Heart right ventricle (tissue), 16 donors: ENCODE measurements at regions not wholly inside any gene's neighbourhood (a gene's known extent, or its start where the extent isn't known, plus 50 kb on each side); places are given as distances from the start of the nearest gene placed in this dataset.

ENCODE experiments used
- ATAC-seq, 8 donors: fragments of 200-7000 bp; cut with Tn5 transposase; one replicate each; pipeline ENCODE4 v1.9.1; 2020; ENCODE audit warnings: mild to moderate bottlenecking in 8 of 8, moderate library complexity in 8 of 8, moderate number of reproducible peaks in 1 of 8
- DNase-seq, 2 donors: peaks; one replicate each; pipeline ENCODE4 v3.0.0-alpha.2; 2020
- H3K27ac ChIP-seq, 10 donors: fragments of 200-600 bp; sonication (generic) in 2 of 10; one replicate each; pipeline versions ENCODE4 v1.5.0 to v1.8.0; 2020 to 2022; ENCODE audit warnings: mild to moderate bottlenecking in 3 of 10
- H3K27me3 ChIP-seq, 7 donors: fragments of 200-600 bp; one replicate each; pipeline ENCODE4 v1.8.0; 2021 to 2022; ENCODE audit warnings: mild to moderate bottlenecking in 2 of 7
- H3K36me3 ChIP-seq, 9 donors: fragments of 200-600 bp; sonication (generic) in 1 of 9; one replicate each; pipeline versions ENCODE4 v1.5.0 to v1.8.0; 2020 to 2022; ENCODE audit warnings: mild to moderate bottlenecking in 2 of 9
- H3K4me1 ChIP-seq, 9 donors: fragments of 200-600 bp; sonication (generic) in 1 of 9; one replicate each; pipeline versions ENCODE4 v1.5.0 to v1.8.0; 2020 to 2022; ENCODE audit warnings: mild to moderate bottlenecking in 4 of 9
- H3K4me3 ChIP-seq, 10 donors: fragments of 200-600 bp; sonication (generic) in 2 of 10; one replicate each; pipeline versions ENCODE4 v1.5.0 to v1.8.0; 2020 to 2022; ENCODE audit warnings: mild to moderate bottlenecking in 7 of 10, moderate library complexity in 2 of 10
- H3K9me3 ChIP-seq, 11 donors: fragments of 200-600 bp in 10 of 11; sonication (generic) in 2 of 11; one replicate each; pipeline versions ENCODE4 v1.5.0 to v1.8.0; 2013 to 2022; ENCODE audit warnings: mild to moderate bottlenecking in 2 of 11, control low read depth in 1 of 11, moderate library complexity in 1 of 11
- WGBS, 2 donors: extraction: QIAGEN DNeasy Blood & Tissue Kit; methylation state at CpG; one replicate each; pipeline ENCODE4 v1.1.7; 2013; ENCODE audit warnings: inconsistent platforms in 1 of 2; 5-methylcytosine and 5-hydroxymethylcytosine counted together
- intact Hi-C, 10 donors: fragments of 100-400 bp; cut with DNase I; formaldehyde crosslinking; loops; one replicate each; pipeline versions ENCODE4 v1.11.1 to v1.14.2; 2022
- TF ChIP-seq, protein P1 (sequence below), 9 donors: fragments of 200-600 bp; sonication (generic) in 2 of 9; IDR thresholded peaks; one replicate each; pipeline versions ENCODE4 v1.5.0 to v1.8.0; 2021 to 2022; ENCODE audit warnings: antibody characterized with exemption in 9 of 9, mild to moderate bottlenecking in 5 of 9, moderate library complexity in 1 of 9
- donor health status: Arrhythmogenic right ventricular cardiomyopathy.
- donor health status: ischemic (EF 13 %, LVEDD 7.1; RV severe dilation, severe dysfunction).
- donor health status: healthy with polysubstance abuse.
- donor health status: DM: no; HTN: yes; CAD: no.
- donor health status: DM: no; HTN: no; CAD: no.
- donor health status: ischemic (EF 25% LVEDD 6.9; RV normal size, moderate dysfunction).
- donor health status: ischemic (EF 25% LVEDD 5.7; RV mildly dilated, moderate dysfunction).
- donor health status: healthy.
- donor health status: DM: yes; HTN: yes; CAD: no.
- donor health status: Ischemic cardiomyopathy.
- donor health status: ischemic (EF 35%, LVEDD 5.7; RV mildly dilated, moderate dysfunction).
- donor health status: nonischemic (EF 11% LVEDD 7.7; RV severe dilation, severe dysfunction).
- donor health status: DM: yes; HTN: yes; CAD: no.
- donor health status: PGD.
- donor health status: ischemic (EF 29% LVEDD 5.4; RV normal size, mild dysfunction).
- donor health status: nonischemic (EF 23%, LVEDD 6.1; RV moderate dilation, normal function).

DNA sequence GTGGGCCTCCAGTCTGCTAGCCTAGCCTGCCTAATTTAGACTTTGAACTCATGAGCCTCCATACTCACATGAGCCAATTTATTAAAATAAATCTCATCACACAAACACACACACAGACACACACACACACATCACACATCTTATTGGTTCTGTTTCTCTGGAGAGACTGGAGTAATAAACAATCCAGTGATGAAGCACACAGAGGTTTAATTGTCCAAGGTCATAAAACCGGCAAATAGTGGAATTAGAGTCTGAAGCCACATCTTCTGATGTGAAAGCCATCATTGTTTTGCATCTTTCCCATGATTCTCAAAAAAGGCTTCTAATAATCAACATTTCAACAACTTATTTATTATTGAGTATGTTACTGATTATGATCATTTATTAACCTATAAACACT, 249.4 kb upstream of the KCNH8 start:
- Histone ChIP-seq H3K4me3 (no peak overlapping the region), H3K36me3 (no peaks in the 10 kb centered on the region), H3K4me1 (no peaks in the 10 kb centered on the region), H3K27me3 (no peaks in the 10 kb centered on the region), H3K9me3 (no peaks in the 10 kb centered on the region), H3K27ac (no peak overlapping the region)
- intact Hi-C loops, result no loop called here
- 77 to 83% methylated on average over 1 of the region's 1 CpG for WGBS, 2 donors
- DNase-seq (no peak), ATAC-seq (no peak)
- TF ChIP-seq, protein P1, sequence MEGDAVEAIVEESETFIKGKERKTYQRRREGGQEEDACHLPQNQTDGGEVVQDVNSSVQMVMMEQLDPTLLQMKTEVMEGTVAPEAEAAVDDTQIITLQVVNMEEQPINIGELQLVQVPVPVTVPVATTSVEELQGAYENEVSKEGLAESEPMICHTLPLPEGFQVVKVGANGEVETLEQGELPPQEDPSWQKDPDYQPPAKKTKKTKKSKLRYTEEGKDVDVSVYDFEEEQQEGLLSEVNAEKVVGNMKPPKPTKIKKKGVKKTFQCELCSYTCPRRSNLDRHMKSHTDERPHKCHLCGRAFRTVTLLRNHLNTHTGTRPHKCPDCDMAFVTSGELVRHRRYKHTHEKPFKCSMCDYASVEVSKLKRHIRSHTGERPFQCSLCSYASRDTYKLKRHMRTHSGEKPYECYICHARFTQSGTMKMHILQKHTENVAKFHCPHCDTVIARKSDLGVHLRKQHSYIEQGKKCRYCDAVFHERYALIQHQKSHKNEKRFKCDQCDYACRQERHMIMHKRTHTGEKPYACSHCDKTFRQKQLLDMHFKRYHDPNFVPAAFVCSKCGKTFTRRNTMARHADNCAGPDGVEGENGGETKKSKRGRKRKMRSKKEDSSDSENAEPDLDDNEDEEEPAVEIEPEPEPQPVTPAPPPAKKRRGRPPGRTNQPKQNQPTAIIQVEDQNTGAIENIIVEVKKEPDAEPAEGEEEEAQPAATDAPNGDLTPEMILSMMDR (IDR thresholded peaks at IDR 0.05), result no peak

DNA sequence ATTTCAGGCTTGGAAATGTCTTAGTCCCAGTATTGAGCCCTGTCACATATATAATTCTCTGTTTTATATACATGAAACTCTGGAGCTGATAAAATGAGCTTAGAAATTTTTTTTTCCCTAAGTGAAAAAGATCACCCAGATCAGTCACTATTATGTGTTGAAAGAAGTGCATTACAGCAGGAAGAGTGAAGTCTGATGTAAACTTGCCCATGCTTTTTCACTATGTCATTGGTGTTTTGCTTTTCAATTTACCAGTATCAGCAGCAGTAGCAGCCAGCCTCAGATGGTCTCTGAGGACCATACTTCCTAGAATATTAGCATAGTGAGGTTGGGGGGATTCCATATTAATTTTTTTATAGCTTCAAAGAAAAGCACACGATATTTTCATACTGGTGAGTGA, 255.6 kb upstream of the KCNH8 start:
- no peaks in the 10 kb centered on the region for H3K4me1 ChIP-seq
- no peak overlapping the region for H3K27ac ChIP-seq
- intact Hi-C loops, result no loop called here
- H3K9me3 ChIP-seq, result no peaks in the 10 kb centered on the region
- ATAC-seq, result no peak
- H3K4me3 ChIP-seq, result no peak overlapping the region
- no peaks in the 10 kb centered on the region for H3K36me3 ChIP-seq
- WGBS, 2 donors, result 49 to 50% methylated on average over 1 of the region's 1 CpG
- TF ChIP-seq, protein P1 (IDR thresholded peaks at IDR 0.05), result no peak
- DNase-seq, result no peak
- peaks cover 0 to 4% (median 0%) of the 10 kb centered on the region in 7 donors for H3K27me3 ChIP-seq

DNA sequence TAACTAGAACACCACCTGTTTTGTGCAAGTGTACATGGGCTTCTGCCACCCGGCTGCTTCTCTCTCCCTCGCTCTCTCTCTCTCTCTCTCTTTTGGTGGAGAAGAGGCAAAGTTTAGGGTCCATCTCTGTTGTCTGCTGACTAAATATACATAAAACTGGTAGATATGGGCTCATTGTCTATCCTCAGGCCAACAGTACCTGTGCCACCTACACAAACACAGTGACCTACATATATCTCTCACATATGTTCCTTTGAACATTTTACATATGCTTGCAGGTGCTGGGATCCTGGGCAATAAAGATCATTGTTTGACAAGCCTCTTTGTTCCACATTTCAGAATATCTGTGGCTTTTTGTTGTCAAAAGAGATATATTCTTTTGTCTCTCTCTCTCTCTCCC, 256.3 kb upstream of the KCNH8 start:
- 84 to 89% methylated on average over 2 of the region's 2 CpGs for WGBS, 2 donors
- ATAC-seq (no peak), DNase-seq (no peak)
- H3K4me3 ChIP-seq, result no peak overlapping the region
- TF ChIP-seq, protein P1 (IDR thresholded peaks at IDR 0.05), result no peak
- H3K36me3 ChIP-seq, result no peaks in the 10 kb centered on the region
- no peaks in the 10 kb centered on the region for H3K4me1 ChIP-seq
- no peaks in the 10 kb centered on the region for H3K9me3 ChIP-seq
- intact Hi-C loops, result no loop called here
- H3K27me3 ChIP-seq, result peaks cover 0 to 4% (median 0%) of the 10 kb centered on the region in 7 donors
- no peak overlapping the region for H3K27ac ChIP-seq

DNA sequence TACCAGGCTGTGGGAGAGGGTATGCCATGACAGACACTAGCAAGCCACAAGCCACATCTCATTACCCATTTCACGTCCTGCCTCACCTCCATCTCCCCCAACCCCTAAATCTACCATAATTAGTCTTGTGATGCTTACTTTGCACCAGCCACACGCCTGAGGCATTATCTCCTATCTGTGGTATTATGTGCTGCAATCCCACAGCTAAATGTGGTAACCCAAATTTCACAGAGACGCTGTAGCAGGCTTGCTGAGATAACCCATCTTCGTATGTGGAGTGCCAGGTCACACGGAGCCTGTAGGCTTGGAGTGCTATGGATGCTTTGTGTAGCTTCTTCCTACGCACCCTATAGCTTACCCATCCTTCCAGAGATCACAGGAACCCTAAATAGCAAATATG, 256.7 kb upstream of the KCNH8 start:
- Histone ChIP-seq H3K4me1 (no peaks in the 10 kb centered on the region), H3K27me3 (peaks cover 0 to 4% (median 0%) of the 10 kb centered on the region in 7 donors), H3K9me3 (no peaks in the 10 kb centered on the region), H3K36me3 (no peaks in the 10 kb centered on the region), H3K4me3 (no peak overlapping the region), H3K27ac (no peak overlapping the region)
- ATAC-seq, result no peak
- TF ChIP-seq, protein P1 (IDR thresholded peaks at IDR 0.05), result no peak
- WGBS, 2 donors, result 68 to 72% methylated on average over 6 of the region's 6 CpGs
- intact Hi-C loops, result no loop called here
- no peak for DNase-seq

DNA sequence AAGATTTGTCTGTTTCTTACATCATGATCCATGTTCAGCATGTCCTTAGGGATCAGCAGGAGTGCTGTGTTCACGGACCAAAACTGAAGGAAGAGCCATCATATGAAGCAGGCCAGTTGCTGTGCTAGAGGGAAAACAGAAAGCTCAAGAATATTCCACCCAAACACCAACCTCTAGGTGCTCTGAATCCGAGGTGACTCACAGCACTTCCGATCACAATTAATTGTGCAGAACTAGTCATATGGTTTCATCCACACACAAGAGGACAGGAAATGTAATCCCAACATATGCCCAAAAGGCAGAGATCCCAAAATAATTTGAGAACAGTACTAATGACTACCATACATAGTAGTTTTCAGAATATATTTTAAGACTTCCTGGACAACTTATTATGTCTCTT, 257.9 kb upstream of the KCNH8 start:
- WGBS, 2 donors, result 71 to 76% methylated on average over 3 of the region's 3 CpGs
- TF ChIP-seq, protein P1 (IDR thresholded peaks at IDR 0.05), result no peak
- Histone ChIP-seq H3K4me1 (no peaks in the 10 kb centered on the region), H3K27me3 (peaks cover 0 to 7% (median 0%) of the 10 kb centered on the region in 7 donors), H3K9me3 (no peaks in the 10 kb centered on the region), H3K27ac (no peak overlapping the region), H3K36me3 (no peaks in the 10 kb centered on the region), H3K4me3 (no peak overlapping the region)
- ATAC-seq (no peak), DNase-seq (no peak)
- intact Hi-C loops, result no loop called here
